Common myeloid progenitor, CD34-positive (primary cell): ENCODE measurements at regions not wholly inside any gene's neighbourhood (a gene's known extent, or its start where the extent isn't known, plus 50 kb on each side); places are given as distances from the start of the nearest gene placed in this dataset.

Experiments
- CTCF ChIA-PET: fragments of 350-600 bp; sonication (Branson Sonifier 250); formaldehyde crosslinking; loops from one replicate; lab custom pipeline; 2021; ENCODE audit warnings: antibody characterized with exemption; lab: Charles Lee
- POLR2A ChIA-PET: fragments of 350-600 bp; sonication (Branson Sonifier 250); formaldehyde crosslinking; loops from one replicate; lab custom pipeline; 2021; ENCODE audit warnings: antibody characterized with exemption; lab: Charles Lee
- DNase-seq, 3 donors: peaks; one replicate each; pipeline versions ENCODE4 v3.0.0 to v3.0.0-alpha.2; 2013
- H3K27ac ChIP-seq, 2 experiments: 1 replicate in 1 of 2; 2 replicates in 1 of 2; pipeline ENCODE4 v1.7.0; 2013; ENCODE audit warnings: inconsistent platforms in 2 of 2, low read length in 2 of 2, mild to moderate bottlenecking in 2 of 2, low read depth in 1 of 2, moderate library complexity in 1 of 2; ENCODE audit not compliant: severe bottlenecking in 2 of 2, insufficient read depth in 1 of 2, poor library complexity in 1 of 2
- H3K27me3 ChIP-seq, 5 experiments: replicated peaks in 2 of 5; 1 replicate in 3 of 5; 2 replicates in 2 of 5; pipeline versions ENCODE4 v1.6.1 to v1.7.0; 2013; ENCODE audit warnings: low read length in 4 of 5, mild to moderate bottlenecking in 2 of 5, moderate library complexity in 2 of 5, inconsistent platforms in 1 of 5; ENCODE audit not compliant: insufficient read depth in 5 of 5, control insufficient read depth in 4 of 5
- H3K36me3 ChIP-seq, 4 experiments: 1 replicate in 2 of 4; 2 replicates in 2 of 4; pipeline versions ENCODE4 v1.6.1 to v1.7.0; 2013; ENCODE audit warnings: low read length in 3 of 4, control low read depth in 1 of 4, mild to moderate bottlenecking in 1 of 4; ENCODE audit not compliant: control insufficient read depth in 4 of 4, insufficient read depth in 4 of 4
- H3K4me1 ChIP-seq, 4 experiments: 1 replicate in 3 of 4; 2 replicates in 1 of 4; pipeline versions ENCODE4 v1.6.1 to v1.7.1; 2013; ENCODE audit warnings: low read length in 3 of 4, mild to moderate bottlenecking in 3 of 4, control low read depth in 1 of 4, inconsistent platforms in 1 of 4, moderate library complexity in 1 of 4; ENCODE audit not compliant: control insufficient read depth in 4 of 4, insufficient read depth in 4 of 4; ENCODE audit errors: control extremely low read depth in 1 of 4
- H3K4me3 ChIP-seq, 7 experiments: 1 replicate in 4 of 7; 2 replicates in 3 of 7; pipeline versions ENCODE4 v1.5.1 to v1.7.0; 2013; ENCODE audit warnings: mild to moderate bottlenecking in 7 of 7, low read length in 6 of 7, moderate library complexity in 6 of 7, inconsistent platforms in 2 of 7, low read depth in 2 of 7, control low read depth in 1 of 7; ENCODE audit not compliant: insufficient read depth in 4 of 7, control insufficient read depth in 1 of 7; ENCODE audit errors: extremely low read depth in 1 of 7
- H3K9me3 ChIP-seq, 5 experiments: 1 replicate in 4 of 5; 2 replicates in 1 of 5; pipeline versions ENCODE4 v1.6.1 to v1.7.1; 2013; ENCODE audit warnings: low read length in 4 of 5, mild to moderate bottlenecking in 2 of 5, inconsistent platforms in 1 of 5, low read depth in 1 of 5, moderate library complexity in 1 of 5; ENCODE audit not compliant: control insufficient read depth in 4 of 5, insufficient read depth in 2 of 5; ENCODE audit errors: control extremely low read depth in 1 of 5
- whole genome bisulfite sequencing: methylation state at CpG from one replicate; pipeline ENCODE4 v1.1.5; 2013; ENCODE audit not compliant: insufficient coverage; 5-methylcytosine and 5-hydroxymethylcytosine counted together

DNA sequence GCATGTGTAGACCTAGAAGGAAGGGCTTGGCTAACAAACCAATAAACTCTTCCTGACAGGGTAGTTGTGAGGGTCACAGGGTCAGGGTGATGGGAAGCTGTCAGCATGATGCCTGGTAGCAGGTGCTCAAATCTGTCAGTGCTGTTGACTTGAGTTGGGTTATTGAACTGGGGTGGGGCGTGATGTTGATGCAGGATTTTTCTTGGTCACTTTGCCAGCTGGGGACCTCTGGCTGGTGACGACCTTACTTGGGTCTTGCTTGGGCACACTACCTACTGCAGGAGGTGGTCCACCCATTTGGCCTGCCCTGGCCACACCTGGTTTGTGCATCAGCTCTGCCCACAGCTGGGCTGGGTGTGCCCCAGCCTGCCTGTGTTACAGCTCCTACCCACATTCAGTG, 624.4 kb downstream of the PTPRU start:
- Histone ChIP-seq H3K9me3 (peaks cover 0 to 18% (median 14%) of the 10 kb centered on the region in 5 experiments), H3K4me3 (no peak overlapping the region), H3K4me1 (no peaks in the 10 kb centered on the region), H3K36me3 (no peaks in the 10 kb centered on the region), H3K27me3 (peaks cover 0 to 2% (median 0%) of the 10 kb centered on the region in 5 experiments), H3K27ac (no peak overlapping the region)
- WGBS = 100% methylated on average over 2 of the region's 2 CpGs
- ChIA-PET CTCF (no interaction called here), POLR2A (no interaction called here)
- no peak for DNase-seq

DNA sequence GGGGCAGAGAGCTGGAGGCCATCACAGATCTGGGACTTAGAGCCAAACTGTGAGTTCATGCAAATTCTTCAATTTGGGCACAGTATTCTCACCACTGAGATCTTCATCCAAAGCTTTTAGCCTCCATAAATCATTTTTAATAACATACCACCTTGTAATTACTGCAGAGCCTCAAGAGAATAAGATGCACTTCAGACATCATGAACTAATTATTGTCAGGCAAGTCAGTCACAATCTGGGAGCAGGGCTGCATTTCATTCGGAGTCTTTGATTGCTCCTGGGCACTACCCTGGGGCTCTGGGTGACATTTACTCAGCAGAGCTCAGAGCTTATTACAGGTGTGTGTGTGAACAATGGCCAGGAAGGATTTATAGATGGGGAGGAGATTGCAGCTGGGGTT, 623.7 kb downstream of the PTPRU start:
- DNase-seq = no peak
- WGBS = 91% methylated on average over 1 of the region's 1 CpG
- no peaks in the 10 kb centered on the region for H3K4me1 ChIP-seq
- no peak overlapping the region for H3K27ac ChIP-seq
- no peaks in the 10 kb centered on the region for H3K36me3 ChIP-seq
- CTCF ChIA-PET = no interaction called here
- POLR2A ChIA-PET = no interaction called here
- peaks cover 0 to 8% (median 0%) of the 10 kb centered on the region in 5 experiments for H3K27me3 ChIP-seq
- peaks cover 0 to 18% (median 14%) of the 10 kb centered on the region in 5 experiments for H3K9me3 ChIP-seq
- H3K4me3 ChIP-seq = no peak overlapping the region

DNA sequence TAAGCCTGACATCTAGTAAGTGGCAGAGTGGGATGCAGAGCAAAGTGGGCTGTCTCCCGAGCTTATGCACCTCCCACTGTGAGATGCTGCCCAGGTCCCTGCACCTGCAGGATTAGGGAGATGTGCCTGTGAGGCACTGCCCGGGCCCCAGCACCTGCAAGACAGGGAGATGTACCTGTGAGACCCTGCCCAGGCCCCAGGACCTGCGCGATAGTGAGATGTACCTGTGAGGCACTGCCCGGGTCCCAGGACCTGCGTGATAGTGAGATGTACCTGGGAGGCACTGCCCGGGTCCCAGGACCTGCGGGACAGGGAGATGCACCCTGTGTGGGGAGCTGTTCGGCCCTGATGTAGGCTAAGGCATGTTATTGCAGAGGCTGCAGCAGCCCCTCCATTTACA, 622.8 kb downstream of the PTPRU start:
- WGBS = 83% methylated on average over 9 of the region's 9 CpGs
- ChIA-PET POLR2A (no interaction called here), CTCF (no interaction called here)
- H3K36me3 ChIP-seq = no peaks in the 10 kb centered on the region
- no peak overlapping the region for H3K4me3 ChIP-seq
- no peak for DNase-seq
- peaks cover 0 to 12% (median 0%) of the 10 kb centered on the region in 5 experiments for H3K27me3 ChIP-seq
- no peaks in the 10 kb centered on the region for H3K4me1 ChIP-seq
- H3K9me3 ChIP-seq = peaks cover 0 to 18% (median 14%) of the 10 kb centered on the region in 5 experiments
- no peak overlapping the region for H3K27ac ChIP-seq

DNA sequence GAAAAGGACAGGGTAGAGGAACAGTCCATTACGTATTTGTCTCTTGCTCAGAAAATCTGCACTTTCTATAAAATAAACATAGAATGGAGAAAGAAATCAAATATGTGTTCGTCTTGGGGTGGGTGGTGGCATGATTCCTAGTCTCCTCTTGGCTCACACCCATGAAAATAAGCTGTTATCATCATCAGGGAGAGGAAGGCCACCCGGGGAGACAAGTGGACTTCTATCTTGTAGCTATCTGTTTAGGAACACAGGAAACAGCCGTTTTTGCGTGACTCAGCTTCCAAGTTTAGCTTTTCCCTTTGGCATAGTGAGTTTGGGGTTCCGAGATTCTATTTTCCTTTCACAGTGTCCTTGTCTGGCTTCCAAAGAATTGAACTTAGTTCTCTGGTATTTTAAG, 622.3 kb downstream of the PTPRU start:
- H3K4me1 ChIP-seq = no peaks in the 10 kb centered on the region
- H3K27ac ChIP-seq = no peak overlapping the region
- H3K27me3 ChIP-seq = peaks cover 0 to 12% (median 0%) of the 10 kb centered on the region in 5 experiments
- DNase-seq = no peak
- POLR2A ChIA-PET = no interaction called here
- H3K9me3 ChIP-seq = peaks cover 0 to 18% (median 14%) of the 10 kb centered on the region in 5 experiments
- 78% methylated on average over 4 of the region's 6 CpGs for WGBS
- H3K4me3 ChIP-seq = no peak overlapping the region
- H3K36me3 ChIP-seq = no peaks in the 10 kb centered on the region
- CTCF ChIA-PET = no interaction called here

DNA sequence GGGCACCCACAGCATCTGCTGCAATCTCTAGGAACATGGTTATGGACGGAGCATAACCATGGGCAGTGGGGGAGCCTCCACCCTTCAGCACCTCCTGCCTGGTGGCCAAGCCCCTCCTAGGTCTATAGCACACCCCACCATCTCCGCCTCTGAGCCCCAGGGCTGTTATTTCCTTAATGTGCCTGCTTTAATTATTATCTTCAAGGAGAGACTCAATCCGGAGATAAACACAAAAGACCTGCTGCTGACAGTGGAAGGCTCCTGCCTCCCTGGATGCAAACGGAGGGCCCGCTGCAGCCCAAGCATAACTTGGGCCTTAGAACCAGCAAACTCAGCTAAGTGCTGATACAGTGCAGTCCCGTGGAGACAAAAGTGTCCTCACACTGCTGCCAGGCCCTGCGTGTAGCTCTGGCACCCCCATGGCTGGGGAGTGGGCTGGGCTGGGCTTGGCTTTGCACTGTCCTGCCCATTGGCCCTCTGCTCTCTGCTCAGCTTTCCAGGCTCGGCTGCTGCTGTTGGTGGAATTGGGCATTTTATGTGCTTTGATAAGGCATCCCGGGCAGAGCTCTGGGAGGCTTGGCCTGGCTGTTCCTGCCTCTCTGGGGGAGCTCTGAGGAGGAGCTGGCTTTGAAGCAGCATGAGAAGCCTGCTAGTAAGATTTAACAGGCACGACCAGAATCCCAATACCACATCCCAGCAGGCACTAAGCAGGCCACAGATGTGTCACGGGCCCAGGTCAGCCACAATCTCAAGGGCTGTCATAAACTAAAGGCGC, 620.2 kb downstream of the PTPRU start:
- Histone ChIP-seq H3K4me1 (peaks cover 0 to 8% (median 3%) of the 10 kb centered on the region in 4 experiments), H3K36me3 (no peaks in the 10 kb centered on the region), H3K9me3 (peaks cover 0 to 18% (median 10%) of the 10 kb centered on the region in 5 experiments), H3K27me3 (peaks cover 0 to 14% (median 0%) of the 10 kb centered on the region in 5 experiments), H3K27ac (no peak overlapping the region), H3K4me3 (no peak overlapping the region)
- ChIA-PET POLR2A (no interaction called here), CTCF (interaction anchor here (1.0 kb wide), 1 partner anchor 8 kb away, joined by 3 read pairs; no protein-coding TSS in a partner anchor)
- 88% methylated on average over 9 of the region's 12 CpGs for WGBS
- no peak for DNase-seq

DNA sequence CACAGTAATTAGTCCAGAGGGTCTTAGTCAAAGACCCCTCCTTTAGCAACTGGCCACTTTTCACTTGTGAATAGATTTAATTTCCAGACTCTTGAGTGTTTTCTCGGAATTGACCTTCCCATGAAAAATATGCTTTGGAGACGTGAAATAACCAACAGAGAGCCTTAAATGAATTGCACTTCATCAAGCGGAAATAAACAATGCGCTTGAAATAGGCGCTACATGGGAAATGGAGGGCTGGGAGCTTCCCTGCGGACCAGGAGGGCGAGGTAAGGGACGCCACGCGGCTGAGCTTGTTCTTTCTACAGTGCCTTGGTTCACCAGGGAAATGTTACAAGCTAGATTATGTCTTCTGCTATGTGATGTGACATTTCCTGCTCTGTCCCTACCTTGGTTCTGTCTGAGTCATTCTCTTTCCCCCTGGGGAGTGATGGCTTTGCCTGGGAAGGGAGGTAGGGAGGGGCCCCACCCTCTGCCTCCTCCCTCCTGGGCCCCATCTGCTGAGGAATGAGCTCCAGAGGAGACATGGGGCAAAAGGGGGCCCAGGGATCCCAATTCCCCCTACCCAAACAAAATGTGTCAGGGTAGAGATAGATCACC, 619.3 kb downstream of the PTPRU start:
- POLR2A ChIA-PET = no interaction called here
- 99% methylated on average over 10 of the region's 10 CpGs for WGBS
- peaks cover 0 to 17% (median 0%) of the 10 kb centered on the region in 5 experiments for H3K27me3 ChIP-seq
- peaks cover 0 to 9% (median 2%) of the 10 kb centered on the region in 5 experiments for H3K9me3 ChIP-seq
- CTCF ChIA-PET = interaction anchor here (0.7 kb wide), 1 partner anchor 63 kb away, joined by 3 read pairs; no protein-coding TSS in a partner anchor
- H3K4me1 ChIP-seq = peaks cover 0 to 8% (median 3%) of the 10 kb centered on the region in 4 experiments
- no peaks in the 10 kb centered on the region for H3K36me3 ChIP-seq
- H3K4me3 ChIP-seq = no peak overlapping the region
- no peak for DNase-seq
- H3K27ac ChIP-seq = no peak overlapping the region
